ENCODE measurements at regions not wholly inside any gene's neighbourhood (a gene's known extent, or its start where the extent isn't known, plus 50 kb on each side); places are given as distances from the start of the nearest gene placed in this dataset.
A peak's percentile ranks its signal among the peaks of the same experiment; 100 is the strongest.

DNA sequence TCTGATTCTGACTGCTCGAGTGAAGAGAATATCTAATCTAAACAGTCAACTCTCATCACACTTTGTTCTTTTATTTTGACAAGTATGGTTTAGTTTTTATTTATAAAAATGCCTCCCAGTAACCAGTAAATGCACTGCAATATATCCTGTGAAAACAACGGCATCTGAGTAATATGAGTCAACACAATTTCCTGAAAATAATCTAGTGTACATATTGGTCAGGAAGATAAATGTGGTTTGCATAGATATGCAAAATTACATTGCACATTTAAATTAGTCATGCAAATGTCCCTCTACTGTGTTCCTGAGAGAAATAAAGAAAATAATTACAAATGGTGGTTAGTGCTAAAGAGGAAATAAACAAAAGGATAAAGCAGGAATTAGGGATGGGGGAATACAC is 1190.7 kb upstream of the SEL1L start:
- Histone ChIP-seq H3K4me3 (ENCODE audit: insufficient read depth in 1 of 2, low read depth in 1 of 2, low read length in 2 of 2) (peak overlapping the region in 1 of 2 experiments; percentile 50), H3K27me3 (ENCODE audit: control insufficient read depth in 1 of 2, insufficient read depth in 1 of 2, low read length in 2 of 2) (no peaks in the 10 kb centered on the region), H2AFZ (ENCODE audit: low read depth, low read length) (no peak overlapping the region), H4K91ac (ENCODE audit: low read length) (no peak overlapping the region), H3K23ac (ENCODE audit: low read length in 2 of 2) (no peak overlapping the region), H2BK120ac (ENCODE audit: low read depth, low read length) (no peak overlapping the region), H2BK12ac (ENCODE audit: low read length in 2 of 2) (no peak overlapping the region), H3K4ac (ENCODE audit: low read depth in 1 of 2, low read length in 2 of 2) (no peak overlapping the region), H3K27ac (ENCODE audit: low read length, poor library complexity, severe bottlenecking) (no peak overlapping the region), H3K18ac (ENCODE audit: low read depth in 1 of 2, low read length in 2 of 2) (no peak overlapping the region), H3K14ac (ENCODE audit: low read length in 2 of 2) (no peak overlapping the region), H3K79me1 (replicated peaks; ENCODE audit: low read length, poor library complexity, severe bottlenecking) (no peaks in the 10 kb centered on the region), H3K36me3 (ENCODE audit: control insufficient read depth in 1 of 2, insufficient read depth in 2 of 2, low read depth in 1 of 2, low read length in 2 of 2) (no peaks in the 10 kb centered on the region), H4K8ac (ENCODE audit: low read length) (no peak overlapping the region), H3K9ac (ENCODE audit: low read length) (no peak overlapping the region), H2BK5ac (ENCODE audit: low read depth, low read length, poor library complexity, severe bottlenecking) (no peak overlapping the region), H3K9me3 (ENCODE audit: control insufficient read depth, low read length) (no peaks in the 10 kb centered on the region), H3K4me1 (ENCODE audit: control insufficient read depth, insufficient read depth, low read depth, low read length) (no peaks in the 10 kb centered on the region), H3K4me2 (ENCODE audit: low read length, poor library complexity, severe bottlenecking) (no peak overlapping the region), H2AK5ac (ENCODE audit: low read length, severe bottlenecking) (no peak overlapping the region), H2BK15ac (ENCODE audit: low read depth, poor library complexity, severe bottlenecking) (no peak overlapping the region)
- no CpG with 5 or more reads among the region's 2 CpGs for WGBS
- peak; percentile 37 for DNase-seq

GRCh38 chr14:82725213-82725612 is 1191.6 kb upstream of the SEL1L start:
- peak overlapping the region in 1 of 2 experiments; percentile 76 for H3K14ac ChIP-seq (ENCODE audit: low read length in 2 of 2)
- H4K8ac ChIP-seq (ENCODE audit: low read length), result no peak overlapping the region
- H2BK5ac ChIP-seq (ENCODE audit: low read depth, low read length, poor library complexity, severe bottlenecking), result no peak overlapping the region
- no peak overlapping the region for H3K4me2 ChIP-seq (ENCODE audit: low read length, poor library complexity, severe bottlenecking)
- no peak overlapping the region for H3K27ac ChIP-seq (ENCODE audit: low read length, poor library complexity, severe bottlenecking)
- no peaks in the 10 kb centered on the region for H3K79me1 ChIP-seq (replicated peaks; ENCODE audit: low read length, poor library complexity, severe bottlenecking)
- no peak overlapping the region for H3K9ac ChIP-seq (ENCODE audit: low read length)
- no peak overlapping the region for H2BK15ac ChIP-seq (ENCODE audit: low read depth, poor library complexity, severe bottlenecking)
- no peaks in the 10 kb centered on the region for H3K9me3 ChIP-seq (ENCODE audit: control insufficient read depth, low read length)
- no peak overlapping the region for H2BK120ac ChIP-seq (ENCODE audit: low read depth, low read length)
- H2AFZ ChIP-seq (ENCODE audit: low read depth, low read length), result no peak overlapping the region
- no peaks in the 10 kb centered on the region for H3K36me3 ChIP-seq (ENCODE audit: control insufficient read depth in 1 of 2, insufficient read depth in 2 of 2, low read depth in 1 of 2, low read length in 2 of 2)
- no peak for DNase-seq
- H2BK12ac ChIP-seq (ENCODE audit: low read length in 2 of 2), result peak overlapping the region in 1 of 2 experiments; percentile 57
- H3K18ac ChIP-seq (ENCODE audit: low read depth in 1 of 2, low read length in 2 of 2), result peak overlapping the region in 1 of 2 experiments; percentile 82
- H3K23ac ChIP-seq (ENCODE audit: low read length in 2 of 2), result no peak overlapping the region
- no peaks in the 10 kb centered on the region for H3K27me3 ChIP-seq (ENCODE audit: control insufficient read depth in 1 of 2, insufficient read depth in 1 of 2, low read length in 2 of 2)
- H3K4ac ChIP-seq (ENCODE audit: low read depth in 1 of 2, low read length in 2 of 2), result no peak overlapping the region
- H3K4me3 ChIP-seq (ENCODE audit: insufficient read depth in 1 of 2, low read depth in 1 of 2, low read length in 2 of 2), result peak overlapping the region in 1 of 2 experiments; percentile 50
- H3K4me1 ChIP-seq (ENCODE audit: control insufficient read depth, insufficient read depth, low read depth, low read length), result no peaks in the 10 kb centered on the region
- no peak overlapping the region for H2AK5ac ChIP-seq (ENCODE audit: low read length, severe bottlenecking)
- no peak overlapping the region for H4K91ac ChIP-seq (ENCODE audit: low read length)

DNA sequence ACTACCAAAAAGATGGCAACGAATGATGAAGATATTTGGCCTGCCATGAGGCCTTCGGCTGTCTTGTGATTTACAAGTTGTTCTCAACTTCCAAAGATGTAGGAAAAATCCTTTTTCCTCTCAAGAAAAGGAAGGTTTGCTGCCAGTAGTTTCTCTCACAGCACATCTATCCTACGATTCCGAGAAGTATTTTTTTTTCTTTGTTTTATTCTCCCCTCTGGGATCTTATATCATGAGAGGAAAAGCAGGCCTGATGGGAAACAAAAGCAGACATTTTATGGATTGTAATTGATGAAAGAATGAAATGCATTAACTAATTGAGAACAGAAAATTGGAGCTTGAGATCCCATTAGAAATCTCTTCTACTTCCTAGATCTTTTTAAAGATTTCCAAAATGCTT is 1197.9 kb upstream of the SEL1L start:
- H2AFZ ChIP-seq (ENCODE audit: low read depth, low read length), result no peak overlapping the region
- no peak overlapping the region for H3K4me2 ChIP-seq (ENCODE audit: low read length, poor library complexity, severe bottlenecking)
- H3K18ac ChIP-seq (ENCODE audit: low read depth in 1 of 2, low read length in 2 of 2), result no peak overlapping the region
- no peak overlapping the region for H2BK12ac ChIP-seq (ENCODE audit: low read length in 2 of 2)
- 75% methylated on average over 2 of the region's 4 CpGs for WGBS
- no peak overlapping the region for H3K23ac ChIP-seq (ENCODE audit: low read length in 2 of 2)
- H4K91ac ChIP-seq (ENCODE audit: low read length), result no peak overlapping the region
- no peaks in the 10 kb centered on the region for H3K9me3 ChIP-seq (ENCODE audit: control insufficient read depth, low read length)
- no peaks in the 10 kb centered on the region for H3K4me1 ChIP-seq (ENCODE audit: control insufficient read depth, insufficient read depth, low read depth, low read length)
- DNase-seq, result no peak
- H3K36me3 ChIP-seq (ENCODE audit: control insufficient read depth in 1 of 2, insufficient read depth in 2 of 2, low read depth in 1 of 2, low read length in 2 of 2), result no peaks in the 10 kb centered on the region
- H3K27ac ChIP-seq (ENCODE audit: low read length, poor library complexity, severe bottlenecking), result no peak overlapping the region
- no peak overlapping the region for H2BK5ac ChIP-seq (ENCODE audit: low read depth, low read length, poor library complexity, severe bottlenecking)
- H3K79me1 ChIP-seq (replicated peaks; ENCODE audit: low read length, poor library complexity, severe bottlenecking), result no peaks in the 10 kb centered on the region
- no peak overlapping the region for H3K4ac ChIP-seq (ENCODE audit: low read depth in 1 of 2, low read length in 2 of 2)
- no peak overlapping the region for H3K14ac ChIP-seq (ENCODE audit: low read length in 2 of 2)
- H3K4me3 ChIP-seq (ENCODE audit: insufficient read depth in 1 of 2, low read depth in 1 of 2, low read length in 2 of 2), result no peak overlapping the region
- no peak overlapping the region for H4K8ac ChIP-seq (ENCODE audit: low read length)
- H2BK15ac ChIP-seq (ENCODE audit: low read depth, poor library complexity, severe bottlenecking), result no peak overlapping the region
- H3K27me3 ChIP-seq (ENCODE audit: control insufficient read depth in 1 of 2, insufficient read depth in 1 of 2, low read length in 2 of 2), result no peaks in the 10 kb centered on the region
- no peak overlapping the region for H3K9ac ChIP-seq (ENCODE audit: low read length)
- no peak overlapping the region for H2AK5ac ChIP-seq (ENCODE audit: low read length, severe bottlenecking)
- no peak overlapping the region for H2BK120ac ChIP-seq (ENCODE audit: low read depth, low read length)

DNA sequence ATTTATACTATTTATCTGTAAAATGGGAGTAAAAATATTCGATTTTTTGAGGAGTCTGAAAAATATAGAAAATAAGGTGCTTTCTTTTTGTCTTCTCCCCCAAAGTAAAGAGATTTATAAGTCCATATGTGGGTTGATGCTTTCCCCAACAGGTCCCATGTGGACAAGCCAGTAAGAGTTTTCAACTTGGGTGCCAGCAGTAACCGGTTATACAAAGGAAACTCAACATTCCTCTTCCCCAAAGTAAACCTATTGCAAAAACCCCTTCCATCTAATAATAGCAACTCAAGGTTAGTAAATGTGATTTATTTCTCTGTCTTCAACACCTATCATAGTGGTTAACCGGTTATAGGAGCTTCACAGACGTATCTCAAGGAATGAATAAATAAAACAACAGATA is 1206.9 kb upstream of the SEL1L start:
- Histone ChIP-seq H2AK5ac (ENCODE audit: low read length, severe bottlenecking) (no peak overlapping the region), H3K14ac (ENCODE audit: low read length in 2 of 2) (no peak overlapping the region), H3K9ac (ENCODE audit: low read length) (no peak overlapping the region), H3K4me1 (ENCODE audit: control insufficient read depth, insufficient read depth, low read depth, low read length) (no peaks in the 10 kb centered on the region), H2BK5ac (ENCODE audit: low read depth, low read length, poor library complexity, severe bottlenecking) (no peak overlapping the region), H4K8ac (ENCODE audit: low read length) (no peak overlapping the region), H2BK15ac (ENCODE audit: low read depth, poor library complexity, severe bottlenecking) (no peak overlapping the region), H2BK12ac (ENCODE audit: low read length in 2 of 2) (no peak overlapping the region), H3K4me2 (ENCODE audit: low read length, poor library complexity, severe bottlenecking) (no peak overlapping the region), H2BK120ac (ENCODE audit: low read depth, low read length) (no peak overlapping the region), H4K91ac (ENCODE audit: low read length) (no peak overlapping the region), H3K79me1 (replicated peaks; ENCODE audit: low read length, poor library complexity, severe bottlenecking) (no peaks in the 10 kb centered on the region), H3K36me3 (ENCODE audit: control insufficient read depth in 1 of 2, insufficient read depth in 2 of 2, low read depth in 1 of 2, low read length in 2 of 2) (no peaks in the 10 kb centered on the region), H3K27ac (ENCODE audit: low read length, poor library complexity, severe bottlenecking) (no peak overlapping the region), H3K9me3 (ENCODE audit: control insufficient read depth, low read length) (no peaks in the 10 kb centered on the region), H3K23ac (ENCODE audit: low read length in 2 of 2) (no peak overlapping the region), H3K4ac (ENCODE audit: low read depth in 1 of 2, low read length in 2 of 2) (no peak overlapping the region), H3K4me3 (ENCODE audit: insufficient read depth in 1 of 2, low read depth in 1 of 2, low read length in 2 of 2) (no peak overlapping the region), H3K27me3 (ENCODE audit: control insufficient read depth in 1 of 2, insufficient read depth in 1 of 2, low read length in 2 of 2) (no peaks in the 10 kb centered on the region), H3K18ac (ENCODE audit: low read depth in 1 of 2, low read length in 2 of 2) (no peak overlapping the region), H2AFZ (ENCODE audit: low read depth, low read length) (no peak overlapping the region)
- WGBS, result 90% methylated on average over 1 of the region's 4 CpGs
- no peak for DNase-seq
